ENCODE measurements at regions not wholly inside any gene's neighbourhood (a gene's known extent, or its start where the extent isn't known, plus 50 kb on each side); places are given as distances from the start of the nearest gene placed in this dataset.

- no peaks in the 10 kb centered on the region for H3K36me3 ChIP-seq
- no peaks in the 10 kb centered on the region for H3K9me3 ChIP-seq
- TF ChIP-seq, protein P1, sequence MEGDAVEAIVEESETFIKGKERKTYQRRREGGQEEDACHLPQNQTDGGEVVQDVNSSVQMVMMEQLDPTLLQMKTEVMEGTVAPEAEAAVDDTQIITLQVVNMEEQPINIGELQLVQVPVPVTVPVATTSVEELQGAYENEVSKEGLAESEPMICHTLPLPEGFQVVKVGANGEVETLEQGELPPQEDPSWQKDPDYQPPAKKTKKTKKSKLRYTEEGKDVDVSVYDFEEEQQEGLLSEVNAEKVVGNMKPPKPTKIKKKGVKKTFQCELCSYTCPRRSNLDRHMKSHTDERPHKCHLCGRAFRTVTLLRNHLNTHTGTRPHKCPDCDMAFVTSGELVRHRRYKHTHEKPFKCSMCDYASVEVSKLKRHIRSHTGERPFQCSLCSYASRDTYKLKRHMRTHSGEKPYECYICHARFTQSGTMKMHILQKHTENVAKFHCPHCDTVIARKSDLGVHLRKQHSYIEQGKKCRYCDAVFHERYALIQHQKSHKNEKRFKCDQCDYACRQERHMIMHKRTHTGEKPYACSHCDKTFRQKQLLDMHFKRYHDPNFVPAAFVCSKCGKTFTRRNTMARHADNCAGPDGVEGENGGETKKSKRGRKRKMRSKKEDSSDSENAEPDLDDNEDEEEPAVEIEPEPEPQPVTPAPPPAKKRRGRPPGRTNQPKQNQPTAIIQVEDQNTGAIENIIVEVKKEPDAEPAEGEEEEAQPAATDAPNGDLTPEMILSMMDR (IDR thresholded peaks at IDR 0.05), result no peak
- no peak for TF ChIP-seq POLR2AphosphoS5 (IDR thresholded peaks at IDR 0.05)
- no peak for TF ChIP-seq EP300 (IDR thresholded peaks at IDR 0.05)
- no peak for TF ChIP-seq POLR2A (IDR thresholded peaks at IDR 0.05)
- no peak overlapping the region for H3K4me3 ChIP-seq
- DNase-seq (no peak), ATAC-seq (ENCODE audit: low FRiP score in 2 of 2) (no peak)
- no peaks in the 10 kb centered on the region for H3K4me1 ChIP-seq
- H3K27me3 ChIP-seq, result no peaks in the 10 kb centered on the region
- WGBS, 2 donors, result 54 to 62% methylated on average over 11 of the region's 11 CpGs
- H3K27ac ChIP-seq, result no peak overlapping the region
These were observed 792.0 kb downstream of the TYW1 start for GRCh38 chr7:67788669-67789068.

GRCh38 chr7:67791918-67792317 lies 795.3 kb downstream of the TYW1 start:
- H3K27me3 ChIP-seq, result no peaks in the 10 kb centered on the region
- no peak overlapping the region for H3K4me3 ChIP-seq
- no peaks in the 10 kb centered on the region for H3K9me3 ChIP-seq
- no peaks in the 10 kb centered on the region for H3K36me3 ChIP-seq
- WGBS, 2 donors, result 88 to 93% methylated on average over 3 of the region's 3 CpGs
- TF ChIP-seq, protein P1 (IDR thresholded peaks at IDR 0.05), result no peak
- no peak for TF ChIP-seq POLR2AphosphoS5 (IDR thresholded peaks at IDR 0.05)
- no peak for TF ChIP-seq EP300 (IDR thresholded peaks at IDR 0.05)
- no peak for TF ChIP-seq POLR2A (IDR thresholded peaks at IDR 0.05)
- no peaks in the 10 kb centered on the region for H3K4me1 ChIP-seq
- H3K27ac ChIP-seq, result no peak overlapping the region
- DNase-seq (no peak), ATAC-seq (ENCODE audit: low FRiP score in 2 of 2) (no peak)

DNA sequence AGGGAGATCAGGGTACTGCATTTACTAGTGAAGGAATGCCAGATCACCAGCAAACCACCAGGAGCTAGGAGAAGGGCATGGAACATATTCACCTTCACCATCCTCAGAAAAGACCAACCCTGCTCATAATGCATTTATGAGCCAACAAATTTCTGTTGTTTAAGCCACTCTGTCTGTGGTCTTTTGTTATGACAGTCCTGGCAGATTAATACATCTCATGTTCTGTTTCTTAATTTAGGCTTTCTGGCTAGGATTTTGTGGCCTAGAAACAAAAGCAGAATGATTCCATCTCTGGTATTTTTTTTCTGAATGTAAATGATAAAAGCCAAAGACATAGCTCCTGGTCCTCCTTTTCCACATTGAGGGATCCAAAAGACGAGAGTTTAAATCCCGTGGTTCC lies 797.9 kb downstream of the TYW1 start:
- Histone ChIP-seq H3K36me3 (no peaks in the 10 kb centered on the region), H3K4me3 (no peak overlapping the region), H3K27me3 (no peaks in the 10 kb centered on the region), H3K9me3 (no peaks in the 10 kb centered on the region), H3K4me1 (no peaks in the 10 kb centered on the region), H3K27ac (no peak overlapping the region)
- TF ChIP-seq EP300 (IDR thresholded peaks at IDR 0.05) (no peak), POLR2A (IDR thresholded peaks at IDR 0.05) (no peak), POLR2AphosphoS5 (IDR thresholded peaks at IDR 0.05) (no peak)
- TF ChIP-seq, protein P1 (IDR thresholded peaks at IDR 0.05), result no peak
- WGBS, 2 donors, result 85 to 86% methylated on average over 2 of the region's 2 CpGs
- no peak for DNase-seq
- no peak for ATAC-seq (ENCODE audit: low FRiP score in 2 of 2)

- Histone ChIP-seq H3K9me3 (no peaks in the 10 kb centered on the region), H3K4me1 (no peaks in the 10 kb centered on the region), H3K4me3 (no peak overlapping the region), H3K27me3 (no peaks in the 10 kb centered on the region), H3K36me3 (no peaks in the 10 kb centered on the region), H3K27ac (no peak overlapping the region)
- 82 to 88% methylated on average over 3 to 8 of the region's 8 CpGs for whole genome bisulfite sequencing, 2 donors
- DNase-seq (peak in 1 of 2 donors; percentile 44), ATAC-seq (ENCODE audit: low FRiP score in 2 of 2) (no peak)
- TF ChIP-seq POLR2A (IDR thresholded peaks at IDR 0.05) (no peak), POLR2AphosphoS5 (IDR thresholded peaks at IDR 0.05) (no peak), EP300 (IDR thresholded peaks at IDR 0.05) (no peak)
- TF ChIP-seq, protein P1 (IDR thresholded peaks at IDR 0.05), result no peak
These were observed 807.2 kb downstream of the TYW1 start for GRCh38 chr7:67803789-67804188.

- WGBS, 2 donors, result 80% methylated on average over 6 of the region's 6 CpGs
- H3K9me3 ChIP-seq, result no peaks in the 10 kb centered on the region
- no peaks in the 10 kb centered on the region for H3K27me3 ChIP-seq
- no peak for TF ChIP-seq POLR2AphosphoS5 (IDR thresholded peaks at IDR 0.05)
- TF ChIP-seq EP300 (IDR thresholded peaks at IDR 0.05), result no peak
- TF ChIP-seq POLR2A (IDR thresholded peaks at IDR 0.05), result no peak
- TF ChIP-seq, protein P1 (IDR thresholded peaks at IDR 0.05), result no peak
- H3K4me1 ChIP-seq, result no peaks in the 10 kb centered on the region
- no peak overlapping the region for H3K27ac ChIP-seq
- H3K4me3 ChIP-seq, result no peak overlapping the region
- DNase-seq (no peak), ATAC-seq (ENCODE audit: low FRiP score in 2 of 2) (no peak)
- H3K36me3 ChIP-seq, result no peaks in the 10 kb centered on the region
These were observed 809.4 kb downstream of the TYW1 start for GRCh38 chr7:67805921-67806471.
